Hematopoietic multipotent progenitor cell treated with erythropoietin and hydrocortisone succinate and interleukin-3 and kit ligand, for 8 days (in vitro differentiated cells): ENCODE measurements at regions not wholly inside any gene's neighbourhood (a gene's known extent, or its start where the extent isn't known, plus 50 kb on each side); places are given as distances from the start of the nearest gene placed in this dataset.

Experiments
- DNase-seq: peaks from one replicate; pipeline ENCODE4 v3.0.0-alpha.2; 2015

- no peak for DNase-seq
These were observed 636.5 kb upstream of the FRG1 start for GRCh38 chr4:189304167-189304566.

DNA sequence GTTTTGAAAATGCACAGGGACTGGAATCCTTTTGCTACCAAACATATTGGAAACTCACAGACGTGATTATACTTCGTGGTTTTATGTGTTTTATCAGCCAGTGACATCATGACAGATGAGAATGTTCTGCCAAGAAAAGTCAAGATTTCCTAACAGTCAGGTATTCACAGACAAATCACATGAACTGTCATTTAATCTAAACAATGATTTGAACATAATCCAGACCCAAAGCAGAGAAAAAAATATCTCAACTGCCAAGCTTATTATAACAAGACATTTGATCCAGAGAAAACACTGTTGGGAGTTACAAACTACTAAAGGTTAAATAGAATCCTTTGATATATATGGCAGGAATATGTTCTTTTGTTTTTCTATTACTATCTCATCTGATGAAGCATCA lies 635.9 kb upstream of the FRG1 start:
- DNase-seq: no peak

GRCh38 chr4:189305500-189305899 lies 635.2 kb upstream of the FRG1 start:
- no peak for DNase-seq

DNA sequence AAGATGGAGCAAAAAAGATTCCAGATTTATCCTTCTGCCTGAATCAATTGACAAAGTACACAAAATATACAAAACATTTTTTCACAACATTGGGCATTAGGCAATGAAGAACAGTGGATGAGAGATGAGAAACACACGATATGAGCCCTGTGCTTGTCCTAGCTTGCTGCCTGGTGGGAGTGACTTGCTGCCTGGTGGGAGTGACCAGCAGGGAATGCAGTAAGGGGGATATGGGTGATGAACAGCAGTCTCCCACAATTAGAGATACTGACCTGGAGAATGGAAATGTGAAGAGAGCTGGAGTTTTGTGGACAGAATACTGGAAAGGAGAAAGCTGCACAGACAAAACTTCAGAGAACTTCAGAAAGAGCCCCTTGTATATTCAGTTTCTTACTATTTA lies 629.4 kb upstream of the FRG1 start:
- no peak for DNase-seq

DNA sequence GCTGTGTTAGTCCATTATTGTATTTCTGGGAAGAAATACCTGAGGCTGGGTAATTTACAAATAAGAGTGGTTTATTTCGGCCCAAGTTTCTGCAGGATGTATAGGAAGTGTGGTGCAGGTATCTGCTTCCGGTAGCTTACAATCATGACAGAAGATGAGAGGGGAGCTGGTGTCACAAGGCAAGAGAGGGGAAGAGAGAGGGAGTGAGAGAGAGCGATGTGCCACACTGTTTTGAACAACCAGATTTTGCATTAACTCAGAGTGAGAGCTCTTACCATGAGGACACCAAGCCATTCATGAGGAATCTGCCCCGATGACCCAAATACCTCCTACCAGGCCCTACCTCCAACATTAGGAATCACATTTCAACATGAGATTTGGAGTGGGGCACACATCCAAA lies 627.6 kb upstream of the FRG1 start:
- DNase-seq: no peak

DNA sequence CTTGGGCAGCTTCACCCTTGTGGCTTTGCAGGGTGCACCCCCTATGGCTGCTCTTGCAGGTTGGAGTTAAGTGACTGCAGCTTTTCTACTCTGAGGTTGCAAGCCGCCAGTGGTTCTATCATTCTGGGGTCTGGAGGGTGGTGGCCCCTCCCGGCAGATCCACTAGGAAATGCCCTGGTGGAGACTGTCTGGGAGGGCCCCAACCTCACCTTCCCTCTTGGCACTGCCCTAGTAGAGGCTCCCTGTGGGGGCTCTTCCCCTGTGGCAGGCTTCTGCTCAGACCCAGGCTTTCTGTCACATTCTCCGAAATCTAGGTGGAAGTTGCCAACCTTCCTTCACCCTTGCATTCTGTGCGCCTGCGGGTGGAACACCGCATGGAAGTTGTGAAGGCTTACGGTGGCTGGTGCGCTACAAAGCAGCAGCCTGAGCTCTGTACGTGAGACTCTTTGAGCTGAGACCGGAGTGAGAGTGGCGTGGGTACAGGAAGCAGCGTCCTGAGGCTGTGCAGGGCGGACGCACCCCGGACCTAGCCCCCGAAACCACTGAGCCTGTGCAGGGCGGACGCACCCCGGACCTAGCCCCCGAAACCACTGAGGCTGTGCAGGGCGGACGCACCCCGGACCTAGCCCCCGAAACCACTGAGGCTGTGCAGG lies 626.7 kb upstream of the FRG1 start:
- DNase-seq: no peak

GRCh38 chr4:189322426-189322825 lies 618.2 kb upstream of the FRG1 start:
- DNase-seq: no peak

- no peak for DNase-seq
These were observed 598.8 kb upstream of the FRG1 start for GRCh38 chr4:189341881-189342280.

GRCh38 chr4:189355590-189355989 lies 585.1 kb upstream of the FRG1 start:
- DNase-seq: no peak

GRCh38 chr4:189362364-189362763 lies 578.3 kb upstream of the FRG1 start:
- DNase-seq: no peak

- no peak for DNase-seq
These were observed 576.6 kb upstream of the FRG1 start for GRCh38 chr4:189364032-189364449.

GRCh38 chr4:189365451-189365850 lies 575.2 kb upstream of the FRG1 start:
- DNase-seq: no peak

- DNase-seq: no peak
These were observed 572.8 kb upstream of the FRG1 start for GRCh38 chr4:189367832-189368231.

DNA sequence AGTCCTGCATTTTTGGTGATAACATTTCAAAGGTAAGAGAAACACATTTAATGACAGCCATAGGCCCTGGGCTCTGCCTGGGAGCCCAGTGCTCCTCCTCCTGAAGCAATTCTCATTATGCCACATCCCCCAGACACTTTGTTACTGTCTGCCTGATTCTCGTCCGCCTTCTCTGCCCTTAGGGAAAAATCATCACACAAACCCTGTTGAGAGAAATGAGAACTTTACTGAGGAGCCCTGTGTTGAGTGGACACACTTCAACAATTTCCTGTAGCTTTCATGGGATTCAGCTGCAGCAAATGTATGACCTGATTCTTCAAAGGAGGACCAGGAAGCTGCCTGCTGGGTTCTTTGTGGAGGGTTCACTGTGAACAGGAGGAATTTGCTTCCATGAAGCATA lies 566.5 kb upstream of the FRG1 start:
- DNase-seq: no peak

- DNase-seq: no peak
These were observed 563.8 kb upstream of the FRG1 start for GRCh38 chr4:189376901-189377300.

DNA sequence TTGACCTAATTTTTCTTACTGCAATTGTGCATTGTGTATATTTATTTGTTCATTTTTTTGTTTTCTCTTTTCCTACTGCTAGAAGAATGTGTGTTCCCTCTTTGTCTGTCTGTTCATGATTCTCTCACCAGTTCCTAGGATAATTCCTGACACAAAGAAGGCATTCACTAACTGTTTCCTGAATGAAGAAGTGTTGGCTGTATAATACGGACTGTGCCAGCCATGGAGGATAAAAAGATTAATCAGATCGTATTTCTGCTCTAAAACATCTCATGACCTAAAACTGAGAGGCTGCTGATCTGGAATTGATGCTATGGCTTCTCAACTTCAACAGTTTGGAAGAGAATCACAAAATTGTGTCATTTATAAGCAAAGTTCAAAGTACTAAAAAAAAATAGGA lies 563.1 kb upstream of the FRG1 start:
- no peak for DNase-seq

- DNase-seq: no peak
These were observed 555.6 kb upstream of the FRG1 start for GRCh38 chr4:189385098-189385497.

- no peak for DNase-seq
These were observed 555.1 kb upstream of the FRG1 start for GRCh38 chr4:189385579-189385978.

GRCh38 chr4:189396435-189396834 lies 544.2 kb upstream of the FRG1 start:
- DNase-seq: no peak

- no peak for DNase-seq
These were observed 536.4 kb upstream of the FRG1 start for GRCh38 chr4:189404271-189404670.

GRCh38 chr4:189409158-189409557 lies 531.5 kb upstream of the FRG1 start:
- no peak for DNase-seq

DNA sequence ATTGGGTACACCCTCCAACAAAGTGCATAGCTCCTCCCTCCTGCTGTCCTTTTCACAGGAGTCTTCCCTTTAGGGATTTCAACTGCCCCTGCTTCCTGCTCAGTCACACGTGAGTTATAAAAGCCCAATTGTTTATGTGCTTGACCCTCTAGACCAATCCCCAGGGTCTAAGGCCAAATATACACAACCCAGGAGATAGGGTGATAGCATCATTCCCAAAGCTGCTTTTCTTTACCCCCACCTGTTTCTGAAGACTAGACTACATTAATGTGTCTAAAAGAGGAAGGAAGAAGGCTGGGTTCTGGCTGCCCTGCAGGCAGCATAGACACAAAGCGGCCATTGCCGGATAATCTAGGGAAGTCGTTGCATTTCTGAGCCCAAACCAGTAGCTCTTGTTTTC lies 526.7 kb upstream of the FRG1 start:
- DNase-seq: no peak

- DNase-seq: no peak
These were observed 520.1 kb upstream of the FRG1 start for GRCh38 chr4:189420572-189420971.

- no peak for DNase-seq
These were observed 504.5 kb upstream of the FRG1 start for GRCh38 chr4:189436207-189436606.

DNA sequence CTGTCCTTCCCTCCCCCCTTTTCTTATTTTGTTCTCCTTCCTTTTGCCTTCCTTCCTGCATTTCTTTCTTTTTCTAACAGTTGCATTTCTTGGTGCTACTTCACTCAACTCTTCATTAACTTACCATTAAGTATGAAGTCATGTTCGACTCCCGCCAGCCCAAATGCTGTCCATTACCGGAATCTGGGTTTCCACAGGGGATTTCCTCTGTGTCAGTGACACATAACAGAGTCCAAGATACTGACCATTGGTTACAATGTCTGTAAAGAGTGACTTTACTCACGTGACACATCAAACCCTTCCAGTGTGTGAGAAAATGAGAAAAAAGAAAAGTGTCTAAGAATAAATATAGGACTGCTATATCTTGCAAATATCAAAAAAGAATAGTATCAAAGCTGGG lies 500.0 kb upstream of the FRG1 start:
- no peak for DNase-seq

DNA sequence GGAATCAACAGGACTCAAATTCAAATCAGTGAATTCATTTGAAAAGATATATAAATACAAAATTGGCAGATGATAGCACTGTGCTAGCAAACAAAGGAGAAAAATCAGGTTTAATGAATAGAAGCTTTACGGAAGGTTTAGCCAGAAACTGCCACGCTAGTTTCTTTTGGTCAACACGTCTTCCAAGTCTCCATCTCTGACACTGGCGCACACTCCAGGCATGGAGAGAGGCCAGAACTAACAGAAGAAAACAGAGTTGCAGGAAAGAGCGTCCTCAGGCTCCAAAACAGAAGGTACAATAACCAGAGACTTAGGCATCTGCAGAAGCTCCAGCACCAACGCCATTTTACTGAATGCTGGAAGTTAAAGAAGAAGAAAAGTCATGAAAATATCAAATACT lies 497.3 kb upstream of the FRG1 start:
- DNase-seq: no peak
